ENCODE measurements at regions not wholly inside any gene's neighbourhood (a gene's known extent, or its start where the extent isn't known, plus 50 kb on each side); places are given as distances from the start of the nearest gene placed in this dataset.

GRCh38 chr1:201691716-201692554 is 137.0 kb upstream of the IPO9 start:
- ChIA-PET CTCF (no interaction called here), POLR2A (no interaction called here)
- H3K27me3 ChIP-seq (ENCODE audit: control insufficient read depth, insufficient read depth, low read length), result no peaks in the 10 kb centered on the region
- TF ChIP-seq, protein P1, sequence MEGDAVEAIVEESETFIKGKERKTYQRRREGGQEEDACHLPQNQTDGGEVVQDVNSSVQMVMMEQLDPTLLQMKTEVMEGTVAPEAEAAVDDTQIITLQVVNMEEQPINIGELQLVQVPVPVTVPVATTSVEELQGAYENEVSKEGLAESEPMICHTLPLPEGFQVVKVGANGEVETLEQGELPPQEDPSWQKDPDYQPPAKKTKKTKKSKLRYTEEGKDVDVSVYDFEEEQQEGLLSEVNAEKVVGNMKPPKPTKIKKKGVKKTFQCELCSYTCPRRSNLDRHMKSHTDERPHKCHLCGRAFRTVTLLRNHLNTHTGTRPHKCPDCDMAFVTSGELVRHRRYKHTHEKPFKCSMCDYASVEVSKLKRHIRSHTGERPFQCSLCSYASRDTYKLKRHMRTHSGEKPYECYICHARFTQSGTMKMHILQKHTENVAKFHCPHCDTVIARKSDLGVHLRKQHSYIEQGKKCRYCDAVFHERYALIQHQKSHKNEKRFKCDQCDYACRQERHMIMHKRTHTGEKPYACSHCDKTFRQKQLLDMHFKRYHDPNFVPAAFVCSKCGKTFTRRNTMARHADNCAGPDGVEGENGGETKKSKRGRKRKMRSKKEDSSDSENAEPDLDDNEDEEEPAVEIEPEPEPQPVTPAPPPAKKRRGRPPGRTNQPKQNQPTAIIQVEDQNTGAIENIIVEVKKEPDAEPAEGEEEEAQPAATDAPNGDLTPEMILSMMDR (IDR thresholded peaks at IDR 0.05; ENCODE audit: low read depth, low read length), result no peak
- H3K4me3 ChIP-seq (ENCODE audit: low read depth, low read length), result no peak overlapping the region
- DNase-seq (ENCODE audit: low read depth, low spot score), result no peak
- no peak overlapping the region for H3K27ac ChIP-seq (ENCODE audit: low read depth, low read length)
- H3K9me3 ChIP-seq (ENCODE audit: control insufficient read depth, insufficient read depth, low read length), result no peaks in the 10 kb centered on the region

- no peak for DNase-seq (ENCODE audit: low read depth, low spot score)
- ChIA-PET POLR2A (no interaction called here), CTCF (no interaction called here)
- Histone ChIP-seq H3K27me3 (ENCODE audit: control insufficient read depth, insufficient read depth, low read length) (no peaks in the 10 kb centered on the region), H3K27ac (ENCODE audit: low read depth, low read length) (no peak overlapping the region), H3K4me3 (ENCODE audit: low read depth, low read length) (no peak overlapping the region), H3K9me3 (ENCODE audit: control insufficient read depth, insufficient read depth, low read length) (no peaks in the 10 kb centered on the region)
- TF ChIP-seq, protein P1 (IDR thresholded peaks at IDR 0.05; ENCODE audit: low read depth, low read length), result no peak
Measured at GRCh38 chr1:201692555-201693394, 136.2 kb upstream of the IPO9 start.

- Histone ChIP-seq H3K27ac (ENCODE audit: low read depth, low read length) (no peak overlapping the region), H3K9me3 (ENCODE audit: control insufficient read depth, insufficient read depth, low read length) (no peaks in the 10 kb centered on the region), H3K27me3 (ENCODE audit: control insufficient read depth, insufficient read depth, low read length) (no peaks in the 10 kb centered on the region), H3K4me3 (ENCODE audit: low read depth, low read length) (no peak overlapping the region)
- CTCF ChIA-PET, result interaction anchor here (0.6 to 1.8 kb wide), 4 partner anchors 10 to 135 kb away, joined by 4 to 7 read pairs (median 5); no protein-coding TSS in a partner anchor
- POLR2A ChIA-PET, result no interaction called here
- TF ChIP-seq, protein P1 (IDR thresholded peaks at IDR 0.05; ENCODE audit: low read depth, low read length), result no peak
- no peak for DNase-seq (ENCODE audit: low read depth, low spot score)
Measured at GRCh38 chr1:201693890-201694607, 134.9 kb upstream of the IPO9 start.

DNA sequence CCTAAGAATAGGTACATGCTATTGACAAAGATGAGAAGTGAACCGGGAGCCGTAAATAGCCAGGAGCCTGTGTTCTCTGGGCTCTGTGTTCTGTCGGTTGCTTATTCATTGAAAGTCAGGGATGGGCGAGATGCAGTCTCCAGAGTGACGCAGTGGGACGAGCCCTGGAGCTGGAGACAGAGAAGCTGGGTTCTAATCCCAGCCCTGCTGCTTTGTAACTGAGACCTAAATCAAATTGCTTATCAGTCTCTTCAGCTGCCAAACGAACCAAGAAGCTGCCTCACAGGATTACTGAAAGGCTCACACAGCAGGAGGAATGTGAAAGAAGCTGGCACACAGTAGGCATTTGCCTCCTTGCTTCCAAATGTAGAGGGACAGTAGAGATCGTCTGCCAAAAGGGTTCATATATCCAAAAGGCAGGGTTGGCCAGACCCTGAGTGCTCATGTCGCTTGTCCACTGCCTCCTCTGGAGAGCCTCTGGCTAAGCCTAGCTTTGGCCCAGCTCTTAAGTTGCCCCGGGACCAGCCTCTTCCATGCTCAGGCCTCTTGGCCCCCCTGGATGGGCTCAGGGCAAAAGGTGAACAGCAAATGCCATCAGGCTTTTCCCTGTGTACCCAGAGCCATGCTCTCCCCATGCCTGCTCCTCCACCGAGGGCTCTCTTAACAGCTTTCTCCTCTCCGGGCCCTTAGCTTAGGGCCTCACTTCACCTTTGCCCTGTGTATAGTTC is 134.2 kb upstream of the IPO9 start:
- ChIA-PET CTCF (interaction anchor here (0.5 to 1.8 kb wide), 5 partner anchors 10 to 135 kb away, joined by 3 to 7 read pairs (median 4); no protein-coding TSS in a partner anchor), POLR2A (interaction anchor here (0.6 kb wide), 2 partner anchors 44 to 293 kb away, joined by 3 to 7 read pairs; no protein-coding TSS in a partner anchor)
- TF ChIP-seq, protein P1 (IDR thresholded peaks at IDR 0.05; ENCODE audit: low read depth, low read length), result no peak
- peak overlapping the region; percentile 31 for H3K27ac ChIP-seq (ENCODE audit: low read depth, low read length)
- H3K9me3 ChIP-seq (ENCODE audit: control insufficient read depth, insufficient read depth, low read length), result no peaks in the 10 kb centered on the region
- H3K27me3 ChIP-seq (ENCODE audit: control insufficient read depth, insufficient read depth, low read length), result no peaks in the 10 kb centered on the region
- DNase-seq (ENCODE audit: low read depth, low spot score), result no peak
- H3K4me3 ChIP-seq (ENCODE audit: low read depth, low read length), result no peak overlapping the region
